Posterior vena cava (tissue), 2 donors: ENCODE measurements at regions not wholly inside any gene's neighbourhood (a gene's known extent, or its start where the extent isn't known, plus 50 kb on each side); places are given as distances from the start of the nearest gene placed in this dataset.
A peak's percentile ranks its signal among the peaks of the same experiment; 100 is the strongest.
"Not testable (repeated sequence)": the region's sequence is repeated elsewhere in the genome, so short reads cannot be mapped to it uniquely, and the experiment has no call there.

ENCODE experiments used
- DNase-seq: peaks from one replicate; pipeline ENCODE4 v3.0.0-alpha.2; 2020; ENCODE audit warnings: low spot score
- intact Hi-C, 2 donors: fragments of 100-400 bp; cut with DNase I; formaldehyde crosslinking; loops; one replicate each; pipeline versions ENCODE4 v1.14.1 to v1.14.2; 2022 to 2023
- donor health status: DM: yes; HTN: yes; CAD: no.
- donor health status: DM: yes; HTN: yes; CAD: no.

DNA sequence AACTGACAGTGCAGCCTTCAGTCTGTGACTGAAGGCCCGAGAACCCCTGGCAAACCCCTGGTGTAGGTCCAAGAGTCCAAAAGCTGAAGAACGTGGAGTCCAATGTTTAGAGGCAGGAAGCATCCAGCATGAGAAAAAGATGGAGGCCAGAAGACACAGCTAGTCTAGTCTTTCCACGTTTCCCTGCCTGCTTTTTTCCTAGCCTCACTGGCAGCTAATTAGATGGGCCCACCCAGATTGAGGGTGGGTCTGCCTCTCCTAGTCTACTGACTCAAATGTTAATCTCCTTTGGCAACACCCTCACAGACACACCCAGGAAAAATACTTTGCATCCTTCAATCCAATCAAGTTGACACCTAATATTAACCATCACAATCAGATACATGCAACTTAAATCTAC lies 87.8 kb downstream of the TENT5D start:
- intact Hi-C loops, DNase-seq: not testable (repeated sequence)

DNA sequence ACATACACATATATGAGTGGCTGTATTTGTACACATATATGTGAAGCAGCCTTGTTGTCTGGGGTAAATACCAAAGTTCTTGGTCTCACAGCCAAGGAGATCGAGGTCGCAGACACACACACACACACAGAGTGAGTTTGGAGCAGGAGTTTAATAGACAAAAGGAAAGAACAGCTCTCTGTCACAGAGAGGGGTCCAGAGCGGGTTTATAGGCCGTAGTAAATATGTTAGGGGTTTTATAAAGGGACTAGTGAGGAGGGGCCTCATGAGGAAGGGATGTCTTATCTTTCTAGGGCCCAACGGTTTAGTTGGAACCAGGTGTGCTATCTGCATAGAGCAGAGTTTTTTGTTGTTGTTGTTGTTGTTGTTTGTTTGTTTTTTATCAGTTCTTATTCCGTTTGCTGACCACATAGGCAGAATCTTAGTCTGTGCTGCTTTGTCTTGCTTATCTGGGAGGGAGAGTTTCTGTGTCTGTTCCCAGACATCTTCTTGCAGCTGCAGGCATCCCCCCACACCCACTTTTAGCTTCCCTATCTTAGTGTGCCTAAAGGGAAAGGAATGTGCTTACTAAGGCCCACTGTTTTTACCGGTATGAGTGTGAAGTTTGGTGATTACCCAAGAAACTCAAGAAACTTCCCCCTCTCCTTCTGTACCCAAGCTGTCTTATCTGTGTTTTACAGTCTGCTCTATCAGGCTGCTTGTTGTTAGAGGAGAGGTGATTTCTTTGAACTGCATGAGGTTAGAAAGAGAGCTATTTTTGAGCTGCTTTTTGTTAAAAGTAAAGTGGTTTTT lies 91.9 kb downstream of the TENT5D start:
- DNase-seq, result no peak
- intact Hi-C loops, result no loop called here

DNA sequence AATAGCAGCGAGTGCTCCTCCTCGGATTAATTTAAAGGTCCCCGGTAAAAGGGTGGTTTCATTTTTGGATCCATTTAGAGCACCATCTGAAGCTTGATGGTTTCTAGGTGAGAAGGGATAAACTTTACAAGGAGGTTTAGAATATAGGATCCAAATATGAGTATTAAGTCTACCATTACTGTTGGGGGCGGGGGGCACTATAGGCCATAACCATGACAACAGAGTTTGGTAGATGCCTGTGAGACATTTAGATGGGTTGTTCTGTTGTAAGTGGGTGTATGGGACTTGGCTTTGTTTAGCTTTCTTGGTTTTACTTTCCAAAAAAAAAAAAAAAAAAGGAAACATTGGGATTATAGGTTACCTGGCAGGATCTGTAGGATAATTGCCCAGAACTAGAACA lies 92.7 kb downstream of the TENT5D start:
- intact Hi-C loops, result no loop called here
- DNase-seq, result no peak

DNA sequence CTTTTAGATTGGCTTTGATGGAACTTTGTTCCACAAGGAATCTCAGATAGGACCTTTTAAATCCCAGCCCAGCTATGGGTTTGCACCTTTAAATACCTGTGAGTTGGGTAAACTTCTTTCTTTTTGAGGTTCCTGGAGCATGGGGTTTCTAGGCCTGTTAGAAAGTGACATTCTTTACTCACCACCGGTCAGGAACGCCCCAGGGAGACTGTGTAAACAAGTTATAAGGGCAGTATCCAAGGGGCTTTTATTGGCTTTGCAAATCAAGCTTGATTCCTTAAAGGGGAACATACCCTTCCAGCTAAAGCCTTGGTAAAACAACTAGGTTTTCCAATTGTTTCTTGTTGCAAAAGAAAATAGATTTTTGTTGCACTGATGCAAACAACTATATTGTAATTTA lies 93.4 kb downstream of the TENT5D start:
- intact Hi-C loops, result no loop called here
- DNase-seq, result no peak

DNA sequence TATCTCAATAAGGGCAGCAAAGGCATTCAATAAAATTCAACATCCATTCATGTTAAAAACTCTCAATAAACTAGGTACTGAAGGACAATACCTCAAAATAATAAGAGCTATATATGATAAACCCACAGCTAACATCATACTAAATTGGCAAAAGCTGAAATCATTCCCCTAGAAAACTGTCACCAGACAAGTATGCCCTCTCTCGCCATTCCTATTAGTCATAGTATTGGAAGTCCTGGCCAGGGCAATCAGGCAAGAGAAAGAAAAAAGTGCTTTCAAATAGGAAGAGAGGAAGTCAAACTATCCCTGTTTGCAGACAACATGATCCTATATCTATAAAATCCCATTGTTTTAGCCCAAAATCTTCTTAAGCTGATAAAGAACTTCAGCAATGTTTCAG lies 116.8 kb downstream of the TENT5D start:
- intact Hi-C loops, result loop anchor here in 1 of 2 donors (2.0 kb wide), 1 partner anchor 44 kb away; no protein-coding TSS in a partner anchor
- no peak for DNase-seq

DNA sequence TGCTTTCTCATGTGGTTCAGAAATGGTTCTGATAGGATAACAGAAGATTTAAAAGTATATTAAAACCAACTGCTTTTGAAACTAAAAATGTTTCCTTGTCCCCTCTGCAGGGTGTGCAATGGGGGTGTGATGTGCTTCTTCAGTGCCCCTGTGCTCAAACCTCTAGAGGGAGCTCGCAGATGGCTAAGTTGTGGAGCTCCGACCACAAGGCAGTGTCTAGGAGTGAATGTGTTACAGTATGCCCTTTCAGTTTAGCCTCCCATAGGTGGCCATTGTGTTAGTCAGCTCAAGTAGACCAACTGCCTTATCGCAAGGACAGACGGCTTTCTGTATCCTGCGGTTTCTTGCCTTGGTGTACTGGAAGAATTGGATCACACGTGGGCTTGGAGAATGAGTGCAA lies 130.5 kb downstream of the TENT5D start:
- DNase-seq, result no peak
- intact Hi-C loops, result no loop called here

DNA sequence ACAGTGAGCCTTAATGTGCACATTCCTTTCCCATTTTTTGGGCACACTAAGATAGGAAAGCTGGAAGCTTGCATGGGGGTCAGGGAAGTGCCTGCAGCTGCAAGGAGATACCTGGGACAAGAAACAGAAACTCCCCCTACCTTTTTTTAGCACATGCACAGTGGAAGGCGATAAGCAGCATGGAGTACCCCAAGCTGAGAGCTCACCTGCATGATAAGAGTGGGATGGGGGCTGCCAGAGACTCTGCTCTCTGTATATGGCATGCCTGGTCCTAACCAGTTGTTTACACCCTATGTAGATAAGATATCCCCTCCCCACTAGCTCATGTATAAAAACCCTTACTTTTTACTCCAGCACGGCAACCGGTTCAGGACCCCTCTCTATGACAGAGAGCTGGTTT lies 135.9 kb downstream of the TENT5D start:
- DNase-seq, result no peak
- intact Hi-C loops, result no loop called here

DNA sequence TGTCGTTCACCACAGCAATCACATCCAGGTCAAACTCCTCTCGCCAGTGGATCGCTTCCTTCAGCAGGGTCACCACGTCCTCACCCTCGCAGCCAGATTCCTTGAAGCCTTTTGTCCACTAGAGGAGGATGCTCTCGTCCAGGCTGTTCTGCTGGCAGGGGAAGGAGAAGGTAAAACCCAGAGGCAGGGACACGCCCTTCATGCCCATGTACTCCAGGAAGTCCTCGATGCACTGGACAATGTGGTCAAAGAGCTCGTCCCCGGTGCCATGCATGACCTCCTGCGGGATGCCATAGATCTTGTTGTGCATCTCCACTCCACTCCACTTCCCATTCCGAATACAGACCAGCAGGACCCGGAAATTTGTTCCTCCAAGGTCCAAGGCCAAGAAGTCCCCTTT lies 152.4 kb downstream of the TENT5D start:
- DNase-seq, result no peak
- intact Hi-C loops, result no loop called here

DNA sequence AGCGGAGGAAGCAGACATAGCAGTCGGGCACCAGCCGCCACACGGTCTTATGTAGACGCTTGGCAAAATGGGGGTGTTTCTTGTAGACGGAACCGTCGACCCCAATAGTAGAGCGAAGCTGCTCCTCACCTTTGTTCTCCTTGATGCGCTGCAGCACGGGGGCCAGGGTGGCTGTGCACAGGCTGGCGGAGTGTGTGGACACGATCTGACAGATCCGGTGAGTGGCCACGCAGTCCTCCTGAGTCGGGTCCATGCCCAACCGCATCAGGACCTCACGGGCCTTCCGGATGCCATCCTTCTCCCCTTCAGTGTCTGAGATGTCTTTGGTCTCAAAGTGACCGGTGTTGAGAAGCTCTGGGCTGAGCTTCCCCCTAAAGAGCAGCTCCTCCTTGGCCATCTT lies 153.0 kb downstream of the TENT5D start:
- intact Hi-C loops, result no loop called here
- DNase-seq, result no peak

DNA sequence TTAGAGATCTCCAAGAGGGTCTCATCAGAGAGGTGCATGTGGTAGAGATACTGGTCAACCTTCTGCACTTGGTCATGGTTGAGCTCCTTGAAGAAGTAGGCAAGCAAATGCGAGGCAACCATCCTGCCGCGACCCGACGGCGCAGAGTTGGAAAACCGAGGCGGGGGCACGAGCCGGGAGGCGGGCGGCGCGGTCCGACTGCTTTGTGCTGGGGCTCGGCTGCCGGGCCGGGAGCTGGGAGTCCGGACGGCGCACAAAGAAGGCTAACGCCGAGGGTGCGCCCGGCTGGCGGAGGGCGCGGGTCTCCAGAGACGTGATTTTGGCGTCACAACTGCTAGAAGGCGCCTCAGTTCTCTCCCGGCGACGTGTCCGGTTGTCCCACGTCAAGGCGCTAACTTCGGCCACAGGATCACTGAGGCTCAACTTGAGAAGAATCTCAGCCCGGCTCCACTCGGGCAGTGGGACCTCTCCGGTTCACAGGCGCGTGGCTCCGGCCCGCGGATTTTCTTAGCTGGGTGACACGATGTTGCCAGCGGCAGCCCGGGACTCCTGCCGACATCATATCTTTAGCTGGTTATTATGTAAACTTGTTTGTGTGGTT lies 154.3 kb downstream of the TENT5D start:
- DNase-seq, result not testable (repeated sequence)
- intact Hi-C loops, result loop anchor here in 1 of 2 donors (5.0 kb wide), 1 partner anchor 292 kb away; no protein-coding TSS in a partner anchor

DNA sequence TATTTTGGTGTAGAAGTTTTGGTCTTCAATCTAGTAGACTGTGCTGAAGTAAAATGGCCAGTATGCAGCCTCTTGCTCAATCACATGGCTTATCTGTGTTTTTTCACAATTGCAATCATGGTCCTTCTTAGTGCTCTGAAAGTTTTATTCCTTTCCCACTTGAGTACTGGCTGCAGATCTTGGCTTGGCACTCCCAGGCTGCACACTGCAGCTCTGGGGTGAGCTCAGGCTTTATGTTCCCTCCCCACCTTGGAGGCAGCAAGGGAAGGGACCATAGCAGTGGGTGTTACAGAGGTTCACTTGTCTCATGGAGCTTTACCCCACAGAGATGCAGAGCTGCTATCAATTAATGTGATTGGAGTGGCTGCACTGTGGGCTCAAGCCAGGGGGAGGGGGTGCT lies 156.0 kb downstream of the TENT5D start:
- DNase-seq, result no peak
- intact Hi-C loops, result loop anchor here in 1 of 2 donors (5.0 kb wide), 1 partner anchor 294 kb away; no protein-coding TSS in a partner anchor

DNA sequence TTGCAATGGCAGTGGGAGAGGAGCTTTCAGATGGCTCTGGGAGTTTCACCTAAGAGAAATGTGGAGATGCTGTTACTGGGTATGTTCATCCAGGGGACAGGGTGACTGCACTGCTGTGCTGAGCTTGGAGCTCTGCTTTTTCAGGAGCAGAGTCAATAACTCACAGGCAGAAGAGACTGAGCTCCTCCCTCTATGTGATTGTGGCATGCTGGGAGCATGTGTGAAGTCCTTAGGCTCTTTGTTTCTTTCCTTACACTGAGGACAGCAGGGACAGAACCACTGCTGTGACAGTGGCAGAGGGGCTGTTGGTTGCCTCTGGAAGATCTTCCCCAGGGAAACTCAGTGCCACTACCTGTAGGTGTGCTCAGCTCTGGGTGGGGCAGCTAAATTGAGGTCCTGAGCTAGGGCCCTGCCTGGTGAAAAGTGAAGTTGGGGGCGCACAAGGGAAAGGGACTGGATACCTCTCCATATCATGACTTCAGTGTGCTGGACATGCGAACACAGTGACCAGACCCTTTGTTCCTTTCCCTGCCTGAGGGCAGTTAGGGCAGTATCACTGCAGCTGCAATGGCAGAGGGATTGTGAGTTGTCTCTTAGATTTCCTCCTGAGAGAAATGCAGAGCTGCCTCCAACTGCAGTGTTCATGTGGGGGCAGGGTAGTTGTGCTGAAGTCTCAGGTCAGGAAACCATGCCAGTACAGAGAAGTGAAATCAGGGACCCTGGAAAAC lies 156.7 kb downstream of the TENT5D start:
- intact Hi-C loops, result loop anchor here in 1 of 2 donors (5.0 kb wide), 1 partner anchor 295 kb away; no protein-coding TSS in a partner anchor
- DNase-seq, result peak; percentile 36

DNA sequence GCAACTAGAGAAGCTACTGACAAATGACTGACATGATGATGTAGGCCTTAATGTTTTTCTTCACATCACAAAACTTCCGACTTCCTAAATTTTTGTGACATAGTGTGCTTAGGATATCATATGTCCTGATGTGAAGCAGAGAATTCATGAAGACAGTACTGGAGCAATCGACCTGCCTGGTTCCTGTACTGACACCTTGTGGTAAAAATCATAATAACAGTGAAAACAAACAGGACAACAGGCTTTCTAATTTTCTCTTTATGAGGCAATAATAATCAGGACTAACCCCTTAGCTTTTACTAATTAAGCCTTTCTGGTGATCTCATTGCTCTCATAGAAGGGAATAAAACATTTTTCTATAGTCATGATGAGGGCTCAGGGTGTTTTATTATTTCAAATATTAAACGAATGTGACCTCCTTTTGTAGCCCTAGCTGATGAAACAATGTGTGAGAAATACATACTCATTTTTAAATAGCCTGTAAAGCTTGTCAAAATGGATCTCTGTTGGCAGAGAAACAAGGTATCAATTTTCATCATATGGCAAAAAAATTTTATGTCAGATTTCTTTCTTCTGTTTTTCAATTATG lies 158.4 kb downstream of the TENT5D start:
- intact Hi-C loops, result loop anchor here in 1 of 2 donors (5.0 kb wide), 1 partner anchor 296 kb away; no protein-coding TSS in a partner anchor
- no peak for DNase-seq

DNA sequence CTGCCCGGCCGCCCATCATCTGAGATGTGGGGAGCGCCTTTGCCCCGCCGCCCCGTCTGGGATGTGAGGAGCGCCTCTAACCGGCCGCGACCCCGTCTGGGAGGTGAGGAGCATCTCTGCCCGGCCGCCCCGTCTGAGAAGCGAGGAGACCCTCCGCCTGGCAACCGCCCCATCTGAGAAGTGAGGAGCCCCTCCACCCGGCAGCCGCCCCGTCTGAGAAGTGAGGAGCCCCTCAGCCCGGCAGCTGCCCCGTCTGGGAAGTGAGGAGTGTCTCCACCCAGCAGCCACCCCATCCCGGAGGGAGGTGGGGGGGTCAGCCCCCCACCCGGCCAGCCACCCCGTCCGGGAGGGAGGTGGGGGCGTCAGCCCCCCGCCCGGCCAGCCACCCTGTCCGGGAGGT lies 170.7 kb downstream of the TENT5D start:
- intact Hi-C loops, result not testable (repeated sequence)

DNA sequence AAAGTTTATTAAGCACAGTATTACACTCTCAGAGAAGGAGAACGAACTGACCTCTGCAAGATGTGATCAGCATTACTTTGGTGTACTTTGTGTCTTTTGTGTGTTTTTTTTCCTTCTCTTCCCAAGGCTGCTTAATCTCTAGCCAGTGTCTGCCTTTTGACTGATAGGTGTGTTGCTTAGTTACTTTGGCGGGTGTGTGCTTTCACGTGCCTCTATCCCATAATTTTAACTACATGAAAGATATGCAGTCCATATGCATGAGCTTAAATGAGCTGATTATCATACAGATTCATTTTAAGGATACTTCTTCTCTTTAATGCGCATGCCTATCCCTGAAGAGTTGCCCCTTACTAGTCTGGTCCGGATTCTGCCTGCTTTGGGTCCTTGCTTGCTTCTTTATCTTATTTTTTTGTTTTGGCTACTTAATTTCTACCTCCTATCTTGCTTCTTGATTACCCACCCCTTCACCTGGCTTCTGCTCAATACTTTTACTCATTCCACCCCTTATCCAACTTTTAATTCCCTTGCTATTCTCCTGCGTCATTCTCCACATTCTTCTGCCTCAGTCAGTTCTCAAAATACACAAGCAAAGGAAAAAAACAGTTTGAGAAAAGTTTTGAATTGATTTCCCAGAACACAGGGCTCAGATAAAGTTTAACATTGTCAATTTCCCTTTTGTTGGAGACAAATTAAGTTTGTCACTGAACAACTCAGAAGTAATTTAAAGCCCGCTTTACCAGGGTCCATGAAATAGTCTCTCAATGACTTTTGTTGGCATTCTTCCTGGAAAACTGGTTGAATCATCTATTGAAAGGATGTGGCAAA lies 182.0 kb downstream of the TENT5D start:
- intact Hi-C loops, result no loop called here
- no peak for DNase-seq

More for the DNA sequence above, 170.7 kb downstream of the TENT5D start:
- not testable (repeated sequence) for DNase-seq
